Muscle layer of duodenum (tissue), 2 donors: ENCODE measurements at regions not wholly inside any gene's neighbourhood (a gene's known extent, or its start where the extent isn't known, plus 50 kb on each side); places are given as distances from the start of the nearest gene placed in this dataset.

Experiments
- H3K27ac ChIP-seq: one replicate; pipeline ENCODE4 v1.7.0; 2013; ENCODE audit warnings: mild to moderate bottlenecking, low read length
- H3K27me3 ChIP-seq: one replicate; pipeline ENCODE4 v1.7.0; 2013; ENCODE audit warnings: low read depth, mild to moderate bottlenecking, control low read depth, low read length
- H3K36me3 ChIP-seq, 2 donors: one replicate each; pipeline ENCODE4 v1.7.0; 2013; ENCODE audit warnings: low read length in 2 of 2, control low read depth in 1 of 2, mild to moderate bottlenecking in 1 of 2; ENCODE audit not compliant: insufficient read depth in 2 of 2, control insufficient read depth in 1 of 2
- H3K4me1 ChIP-seq, 2 donors: one replicate each; pipeline ENCODE4 v1.7.0; 2013; ENCODE audit warnings: low read length in 2 of 2, mild to moderate bottlenecking in 2 of 2, control low read depth in 1 of 2, moderate library complexity in 1 of 2; ENCODE audit not compliant: insufficient read depth in 2 of 2, control insufficient read depth in 1 of 2
- H3K4me3 ChIP-seq, 2 donors: one replicate each; pipeline ENCODE4 v1.7.0; 2013; ENCODE audit warnings: low read length in 2 of 2, low read depth in 1 of 2, mild to moderate bottlenecking in 1 of 2
- H3K9me3 ChIP-seq, 2 donors: one replicate each; pipeline ENCODE4 v1.7.0; 2013; ENCODE audit warnings: low read length in 2 of 2, control low read depth in 1 of 2, mild to moderate bottlenecking in 1 of 2; ENCODE audit not compliant: control insufficient read depth in 1 of 2
- donor health status: healthy.

GRCh38 chrY:15805985-15806384 is 1281.7 kb downstream of the NLGN4Y start:
- Histone ChIP-seq H3K4me3 (no peak overlapping the region), H3K36me3 (no peaks in the 10 kb centered on the region), H3K4me1 (no peaks in the 10 kb centered on the region), H3K27me3 (no peaks in the 10 kb centered on the region), H3K9me3 (no peaks in the 10 kb centered on the region), H3K27ac (no peak overlapping the region)

DNA sequence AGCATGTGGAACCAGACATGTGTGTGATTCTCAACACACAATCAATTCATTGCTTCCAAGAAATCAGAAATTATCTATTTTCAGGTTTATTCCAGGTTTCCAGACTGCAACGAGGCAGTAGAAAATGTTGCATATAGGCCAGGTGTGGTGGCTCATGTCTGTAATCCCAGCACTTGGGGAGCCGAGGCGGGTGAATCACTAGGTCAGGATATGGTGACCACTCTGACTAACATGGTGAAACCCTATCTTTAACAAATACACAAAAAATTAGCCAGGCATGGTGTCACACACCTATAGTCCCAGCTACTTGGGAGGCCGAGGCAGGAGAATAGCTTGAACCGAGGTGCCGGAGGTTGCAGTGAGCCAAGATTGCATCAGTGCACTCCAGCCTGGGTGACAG is 1289.9 kb downstream of the NLGN4Y start:
- no peak overlapping the region for H3K27ac ChIP-seq
- H3K4me1 ChIP-seq, result no peaks in the 10 kb centered on the region
- H3K27me3 ChIP-seq, result no peaks in the 10 kb centered on the region
- H3K4me3 ChIP-seq, result no peak overlapping the region
- no peaks in the 10 kb centered on the region for H3K36me3 ChIP-seq
- H3K9me3 ChIP-seq, result no peaks in the 10 kb centered on the region
